ENCODE measurements at regions not wholly inside any gene's neighbourhood (a gene's known extent, or its start where the extent isn't known, plus 50 kb on each side); places are given as distances from the start of the nearest gene placed in this dataset.

DNA sequence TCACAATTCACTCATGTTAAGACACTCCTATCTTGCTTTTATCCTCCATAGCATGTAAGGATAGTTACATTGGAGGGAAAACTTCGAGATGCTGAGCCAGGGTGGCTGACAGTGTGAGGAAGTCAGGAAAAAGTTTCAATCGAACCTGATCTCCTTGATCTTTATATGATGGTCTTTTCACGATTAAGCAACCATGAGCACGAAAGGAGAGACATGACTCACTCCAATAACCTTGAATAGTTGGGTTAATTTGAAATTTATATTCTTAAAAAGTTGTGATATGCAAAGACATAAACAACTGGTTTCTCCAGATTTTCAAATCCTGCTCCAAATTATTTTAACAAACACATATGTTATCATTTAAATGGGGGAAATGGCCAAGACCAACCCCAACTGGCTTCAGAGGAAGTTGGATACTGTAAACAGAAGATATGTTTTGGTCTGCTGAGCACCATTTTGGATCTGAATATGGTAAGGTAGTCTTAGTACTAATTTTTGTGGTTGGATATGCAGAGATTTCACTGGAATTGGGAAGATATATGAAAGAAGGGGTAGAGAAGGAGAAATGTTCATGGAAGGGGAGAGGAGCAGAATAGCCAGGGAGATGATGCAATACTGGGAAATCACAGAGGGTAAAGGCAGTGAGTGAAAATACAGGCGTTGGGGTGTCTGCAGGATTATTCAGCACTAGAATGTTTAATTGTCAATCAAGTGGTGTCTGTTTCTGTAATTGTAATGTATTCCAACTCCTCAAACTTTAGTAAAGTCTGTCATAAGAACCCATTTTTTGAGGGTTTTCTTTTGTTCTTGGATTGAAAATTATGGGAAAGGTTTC lies 185.2 kb upstream of the SLC38A2 start:
- H3K4me3 ChIP-seq (replicated peaks in 1 of 2; ENCODE audit: low read depth in 2 of 2, low read length in 2 of 2) = no peak overlapping the region
- DNase-seq (ENCODE audit: low read depth in 2 of 2) = peak; percentile 29 to 59
- TF ChIP-seq, protein P1, sequence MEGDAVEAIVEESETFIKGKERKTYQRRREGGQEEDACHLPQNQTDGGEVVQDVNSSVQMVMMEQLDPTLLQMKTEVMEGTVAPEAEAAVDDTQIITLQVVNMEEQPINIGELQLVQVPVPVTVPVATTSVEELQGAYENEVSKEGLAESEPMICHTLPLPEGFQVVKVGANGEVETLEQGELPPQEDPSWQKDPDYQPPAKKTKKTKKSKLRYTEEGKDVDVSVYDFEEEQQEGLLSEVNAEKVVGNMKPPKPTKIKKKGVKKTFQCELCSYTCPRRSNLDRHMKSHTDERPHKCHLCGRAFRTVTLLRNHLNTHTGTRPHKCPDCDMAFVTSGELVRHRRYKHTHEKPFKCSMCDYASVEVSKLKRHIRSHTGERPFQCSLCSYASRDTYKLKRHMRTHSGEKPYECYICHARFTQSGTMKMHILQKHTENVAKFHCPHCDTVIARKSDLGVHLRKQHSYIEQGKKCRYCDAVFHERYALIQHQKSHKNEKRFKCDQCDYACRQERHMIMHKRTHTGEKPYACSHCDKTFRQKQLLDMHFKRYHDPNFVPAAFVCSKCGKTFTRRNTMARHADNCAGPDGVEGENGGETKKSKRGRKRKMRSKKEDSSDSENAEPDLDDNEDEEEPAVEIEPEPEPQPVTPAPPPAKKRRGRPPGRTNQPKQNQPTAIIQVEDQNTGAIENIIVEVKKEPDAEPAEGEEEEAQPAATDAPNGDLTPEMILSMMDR (IDR thresholded peaks at IDR 0.05; ENCODE audit: low read depth, low read length) = no peak

DNA sequence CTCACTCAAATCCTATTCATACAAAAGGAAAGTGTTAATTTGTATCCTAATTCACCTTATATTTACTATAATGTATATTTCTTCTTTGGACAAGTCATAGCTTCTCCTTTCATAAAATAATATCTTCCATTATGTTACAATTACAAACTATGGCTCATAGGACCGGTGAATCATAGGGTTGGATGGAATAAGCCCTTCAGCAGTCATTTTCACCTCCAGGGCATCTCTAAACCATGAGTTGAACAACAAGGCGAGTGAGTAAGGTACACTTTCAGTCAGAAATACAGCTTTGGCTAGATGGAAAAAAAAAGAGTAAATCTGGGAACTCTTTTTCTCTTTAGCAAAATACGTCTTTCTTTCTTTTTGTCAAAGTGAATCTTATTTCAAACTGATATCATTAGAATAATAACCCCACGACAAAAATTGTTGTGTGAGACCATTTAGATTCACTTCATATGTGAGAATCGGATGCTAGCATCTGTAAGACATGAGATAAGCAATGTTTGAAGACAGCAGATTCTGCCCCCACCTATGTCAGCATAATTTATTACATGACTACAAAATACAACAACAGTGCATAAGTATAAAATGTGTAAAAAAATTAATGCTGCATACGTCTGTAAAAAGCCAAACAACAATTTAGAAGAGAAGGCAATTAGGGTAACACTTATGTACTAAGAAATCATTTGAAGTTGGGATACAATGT lies 184.4 kb upstream of the SLC38A2 start:
- TF ChIP-seq, protein P1 (IDR thresholded peaks at IDR 0.05; ENCODE audit: low read depth, low read length) = no peak
- H3K4me3 ChIP-seq (replicated peaks in 1 of 2; ENCODE audit: low read depth in 2 of 2, low read length in 2 of 2) = no peak overlapping the region
- DNase-seq (ENCODE audit: low read depth in 2 of 2) = peak; percentile 56 to 95

DNA sequence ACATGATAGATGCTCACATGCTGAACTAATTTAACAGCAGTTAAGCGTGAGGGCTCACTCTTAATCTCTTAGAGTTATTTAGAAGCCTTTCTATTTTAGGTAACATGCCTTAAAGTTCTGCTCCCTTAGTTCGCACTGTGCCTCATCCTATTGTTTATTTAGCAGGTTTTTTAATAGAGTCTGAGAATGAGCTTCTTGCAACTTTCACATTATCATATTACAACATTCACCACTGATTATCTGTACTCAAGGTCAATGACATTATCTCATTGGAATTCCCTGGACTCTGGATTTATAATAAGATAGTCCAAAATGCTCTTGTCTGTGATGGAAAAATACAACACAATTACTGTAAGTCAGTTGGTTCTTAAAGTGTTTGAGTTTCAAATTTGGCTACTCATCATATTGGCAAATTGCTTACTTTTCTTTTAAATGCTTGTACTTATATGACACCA lies 183.6 kb upstream of the SLC38A2 start:
- no peak overlapping the region for H3K4me3 ChIP-seq (replicated peaks in 1 of 2; ENCODE audit: low read depth in 2 of 2, low read length in 2 of 2)
- DNase-seq (ENCODE audit: low read depth in 2 of 2) = peak; percentile 90 to 95
- TF ChIP-seq, protein P1 (IDR thresholded peaks at IDR 0.05; ENCODE audit: low read depth, low read length) = no peak

DNA sequence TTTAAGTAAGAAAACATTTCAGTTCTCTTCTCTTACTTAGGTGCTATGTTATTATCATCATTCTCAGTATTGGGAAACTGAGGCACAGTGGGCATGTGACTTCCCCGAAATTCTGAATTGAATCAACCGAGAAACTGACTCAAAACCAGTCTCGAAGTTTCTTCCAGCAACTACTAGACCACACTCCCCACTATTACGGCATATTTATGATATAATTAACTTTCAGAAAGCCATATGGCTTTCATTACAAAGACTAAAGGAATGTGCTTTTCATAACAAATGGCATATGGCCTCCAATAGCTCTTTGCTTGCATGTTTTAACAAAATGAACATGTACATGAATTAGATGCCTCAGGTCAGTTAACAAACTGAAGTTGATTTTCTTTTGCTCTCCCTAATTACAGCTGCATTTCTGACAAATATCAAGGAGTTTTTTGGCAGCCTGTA lies 182.9 kb upstream of the SLC38A2 start:
- DNase-seq (ENCODE audit: low read depth in 2 of 2) = peak; percentile 86 to 92
- H3K4me3 ChIP-seq (replicated peaks in 1 of 2; ENCODE audit: low read depth in 2 of 2, low read length in 2 of 2) = no peak overlapping the region

DNA sequence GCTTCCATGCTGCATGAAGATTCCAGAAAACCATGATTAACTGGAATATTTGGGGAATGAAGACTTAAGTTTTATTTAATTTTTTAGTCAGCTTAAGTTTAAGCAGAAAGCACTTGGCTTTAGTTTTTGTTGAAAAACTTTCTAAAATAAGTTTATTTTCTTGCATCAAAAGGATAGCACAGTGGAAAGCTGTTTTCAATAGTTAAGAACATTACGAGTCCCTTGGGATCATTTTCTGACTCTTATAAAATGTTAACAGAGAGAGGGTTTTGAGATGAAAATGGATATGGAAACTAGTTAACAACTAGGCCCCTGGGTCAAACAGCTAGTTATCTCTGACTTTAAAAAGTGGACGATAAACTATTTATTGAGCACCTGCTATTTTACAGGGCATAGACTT lies 181.9 kb upstream of the SLC38A2 start:
- TF ChIP-seq, protein P1 (IDR thresholded peaks at IDR 0.05; ENCODE audit: low read depth, low read length) = no peak
- no peak for DNase-seq (ENCODE audit: low read depth in 2 of 2)
- H3K4me3 ChIP-seq (replicated peaks in 1 of 2; ENCODE audit: low read depth in 2 of 2, low read length in 2 of 2) = no peak overlapping the region

More for the DNA sequence above, 182.9 kb upstream of the SLC38A2 start:
- TF ChIP-seq, protein P1 (IDR thresholded peaks at IDR 0.05; ENCODE audit: low read depth, low read length) = no peak

DNA sequence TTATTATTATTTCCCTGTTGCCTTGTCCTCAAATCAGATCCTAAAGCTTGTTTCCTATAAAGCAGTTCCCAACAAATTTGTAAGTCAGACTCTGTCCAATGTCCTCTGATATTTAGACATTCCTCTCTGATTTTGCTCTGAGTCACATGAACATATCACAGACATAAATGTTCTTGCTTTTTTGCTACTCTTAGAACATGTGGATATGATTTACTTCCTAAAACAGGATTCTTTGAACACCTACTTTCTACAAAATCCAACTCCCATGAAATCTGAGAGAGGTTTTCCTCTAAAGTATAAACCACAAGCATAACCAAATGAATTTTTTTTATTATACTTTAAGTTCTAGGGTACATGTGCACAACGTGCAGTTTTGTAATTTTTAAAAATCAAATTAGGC lies 181.3 kb upstream of the SLC38A2 start:
- DNase-seq (ENCODE audit: low read depth in 2 of 2) = peak; percentile 36 to 71

More for the DNA sequence above, 181.3 kb upstream of the SLC38A2 start:
- TF ChIP-seq, protein P1 (IDR thresholded peaks at IDR 0.05; ENCODE audit: low read depth, low read length) = no peak
- no peak overlapping the region for H3K4me3 ChIP-seq (replicated peaks in 1 of 2; ENCODE audit: low read depth in 2 of 2, low read length in 2 of 2)

Measured in cardiac fibroblast (primary cell).